ENCODE measurements at regions not wholly inside any gene's neighbourhood (a gene's known extent, or its start where the extent isn't known, plus 50 kb on each side); places are given as distances from the start of the nearest gene placed in this dataset.

GRCh38 chr3:104740874-104741379, 625.8 kb upstream of the ALCAM start:
- TF ChIP-seq POLR2AphosphoS5 (IDR thresholded peaks at IDR 0.05) (no peak), CTCF (IDR thresholded peaks at IDR 0.05) (no peak), POLR2A (IDR thresholded peaks at IDR 0.05) (no peak), EP300 (IDR thresholded peaks at IDR 0.05) (no peak)

Measured in sigmoid colon (tissue), 4 donors.